HG03575 (cell line): ENCODE measurements at regions not wholly inside any gene's neighbourhood (a gene's known extent, or its start where the extent isn't known, plus 50 kb on each side); places are given as distances from the start of the nearest gene placed in this dataset.
"Not testable (repeated sequence)": the region's sequence is repeated elsewhere in the genome, so short reads cannot be mapped to it uniquely, and the experiment has no call there.

Source experiments
- ATAC-seq: cut with Tn5 transposase; IDR thresholded peaks from one replicate; pipeline ENCODE4 v1.9.1; 2021; ENCODE audit not compliant: unreplicated experiment, insufficient number of reproducible peaks, low FRiP score; ENCODE audit errors: extremely low read depth

DNA sequence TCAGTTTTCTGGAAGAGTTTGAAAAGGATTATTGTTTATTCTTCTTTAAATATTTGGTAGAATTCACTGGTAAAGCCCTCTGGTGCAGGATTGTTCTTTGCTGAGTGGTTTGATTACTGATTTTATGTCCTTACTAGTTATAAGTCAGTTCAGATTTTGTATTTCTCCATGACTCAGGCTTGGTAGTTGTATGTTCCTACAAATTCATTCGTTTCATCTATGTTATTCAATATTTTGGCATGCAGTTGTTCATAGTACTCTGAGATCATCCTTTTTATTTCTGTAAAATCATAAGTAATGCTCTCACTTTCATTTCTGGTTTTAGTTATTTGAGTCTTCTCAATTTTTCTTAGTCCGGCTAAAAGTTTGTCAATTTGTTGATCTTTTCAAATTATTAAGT is 58.1 kb upstream of the CRYM start:
- no peak for ATAC-seq

DNA sequence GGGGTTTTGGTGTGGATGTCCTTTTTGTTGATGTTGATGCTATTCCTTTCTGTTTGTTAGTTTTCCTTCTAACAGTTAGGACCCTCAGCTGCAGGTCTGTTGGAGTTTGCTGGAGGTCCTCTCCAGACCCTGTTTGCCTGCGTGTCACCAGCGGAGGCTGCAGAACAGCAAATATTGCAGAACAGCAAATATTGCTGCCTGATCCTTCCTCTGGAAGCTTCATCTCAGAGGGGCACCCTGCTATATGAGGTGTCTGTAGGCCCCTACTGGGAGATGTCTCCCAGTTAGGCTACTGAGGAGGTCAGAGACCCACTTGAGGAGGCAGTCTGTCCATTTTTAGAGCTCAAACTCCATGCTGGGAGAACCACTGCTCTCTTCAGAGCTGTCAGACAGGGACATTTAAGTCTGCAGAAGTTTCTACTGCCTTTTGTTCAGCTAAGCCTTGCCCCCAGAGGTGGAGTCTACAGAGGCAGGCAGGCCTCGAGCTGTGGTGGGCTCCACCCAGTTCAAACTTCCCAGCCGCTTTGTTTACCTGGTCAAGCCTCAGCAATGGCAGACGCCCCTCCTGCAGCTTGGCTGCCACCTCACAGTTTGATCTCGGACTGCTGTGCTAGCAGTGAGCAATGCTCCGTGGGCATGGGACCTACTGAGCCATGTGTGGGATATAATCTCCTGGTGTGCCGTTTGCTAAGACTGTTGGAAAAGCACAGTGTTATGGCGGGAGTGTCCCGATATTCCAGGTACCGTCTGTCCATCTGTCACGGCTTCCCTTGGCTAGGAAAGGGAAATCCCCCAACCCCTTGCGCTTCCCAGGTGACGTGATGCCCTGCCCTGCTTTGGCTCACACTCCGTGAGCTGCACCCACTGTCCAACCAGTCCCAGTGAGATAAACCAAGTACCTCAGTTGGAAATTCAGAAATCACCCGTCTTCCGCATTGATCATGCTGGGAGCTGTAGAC is 56.4 kb upstream of the CRYM start:
- ATAC-seq = not testable (repeated sequence)

DNA sequence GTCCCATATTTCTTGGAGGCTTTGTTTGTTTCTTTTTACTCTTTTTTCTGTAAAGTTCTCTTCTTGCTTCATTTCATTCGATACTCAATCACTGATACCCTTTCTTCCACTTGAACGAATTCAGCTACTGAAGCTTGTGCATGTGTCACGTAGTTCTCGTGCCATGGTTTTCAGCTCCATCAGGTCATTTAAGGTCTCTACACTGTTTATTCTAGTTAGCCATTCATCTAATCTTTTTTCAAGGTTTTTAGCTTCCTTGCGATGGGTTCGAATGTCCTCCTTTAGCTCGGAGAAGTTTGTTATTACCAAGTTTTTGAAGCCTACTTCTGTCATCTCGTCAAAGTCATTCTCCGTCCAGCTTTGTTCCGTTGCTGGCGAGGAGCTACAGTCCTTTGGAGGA is 55.6 kb upstream of the CRYM start:
- not testable (repeated sequence) for ATAC-seq
